ENCODE measurements at regions not wholly inside any gene's neighbourhood (a gene's known extent, or its start where the extent isn't known, plus 50 kb on each side); places are given as distances from the start of the nearest gene placed in this dataset.

GRCh38 chr18:29169599-29169998 is 992.7 kb upstream of the CDH2 start:
- DNase-seq (ENCODE audit: low read depth, low spot score) = no peak

GRCh38 chr18:29164993-29165599 is 988.2 kb upstream of the CDH2 start:
- peak overlapping the region; percentile 96 for H3K27ac ChIP-seq

More at GRCh38 chr18:29169599-29169998, 992.7 kb upstream of the CDH2 start:
- no peak overlapping the region for H3K27ac ChIP-seq

GRCh38 chr18:29164020-29164706 is 987.2 kb upstream of the CDH2 start:
- peak overlapping the region; percentile 96 for H3K27ac ChIP-seq
- DNase-seq (ENCODE audit: low read depth, low spot score) = no peak

More at GRCh38 chr18:29164993-29165599, 988.2 kb upstream of the CDH2 start:
- DNase-seq (ENCODE audit: low read depth, low spot score) = no peak

DNA sequence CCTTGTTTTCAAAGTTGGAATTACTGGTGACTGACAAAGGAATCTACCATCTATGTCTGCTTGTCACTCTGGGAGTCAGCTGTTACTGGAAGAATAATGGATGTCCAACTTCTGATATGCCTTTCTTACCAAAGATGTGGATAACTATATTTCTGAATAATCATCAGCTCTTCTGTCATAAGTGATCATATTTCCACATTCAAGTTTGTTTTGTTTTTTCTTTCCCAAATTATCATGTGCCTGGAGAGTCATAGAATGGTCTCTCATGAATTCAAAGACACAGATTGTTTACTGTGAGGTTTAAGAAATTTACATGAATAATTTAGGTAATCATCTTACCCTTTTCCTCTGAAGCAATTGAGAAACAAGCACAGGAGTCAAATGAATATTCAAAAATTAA is 986.7 kb upstream of the CDH2 start:
- no peak for DNase-seq (ENCODE audit: low read depth, low spot score)
- H3K27ac ChIP-seq = peak overlapping the region; percentile 96

- no peak for DNase-seq (ENCODE audit: low read depth, low spot score)
- peak overlapping the region; percentile 96 for H3K27ac ChIP-seq
Measured at GRCh38 chr18:29161429-29161828, 984.5 kb upstream of the CDH2 start.

GRCh38 chr18:29160170-29160569 is 983.2 kb upstream of the CDH2 start:
- no peak for DNase-seq (ENCODE audit: low read depth, low spot score)
- H3K27ac ChIP-seq = peak overlapping the region; percentile 96

- H3K27ac ChIP-seq = peak overlapping the region; percentile 96
- DNase-seq (ENCODE audit: low read depth, low spot score) = no peak
Measured at GRCh38 chr18:29157905-29158304, 981.0 kb upstream of the CDH2 start.

DNA sequence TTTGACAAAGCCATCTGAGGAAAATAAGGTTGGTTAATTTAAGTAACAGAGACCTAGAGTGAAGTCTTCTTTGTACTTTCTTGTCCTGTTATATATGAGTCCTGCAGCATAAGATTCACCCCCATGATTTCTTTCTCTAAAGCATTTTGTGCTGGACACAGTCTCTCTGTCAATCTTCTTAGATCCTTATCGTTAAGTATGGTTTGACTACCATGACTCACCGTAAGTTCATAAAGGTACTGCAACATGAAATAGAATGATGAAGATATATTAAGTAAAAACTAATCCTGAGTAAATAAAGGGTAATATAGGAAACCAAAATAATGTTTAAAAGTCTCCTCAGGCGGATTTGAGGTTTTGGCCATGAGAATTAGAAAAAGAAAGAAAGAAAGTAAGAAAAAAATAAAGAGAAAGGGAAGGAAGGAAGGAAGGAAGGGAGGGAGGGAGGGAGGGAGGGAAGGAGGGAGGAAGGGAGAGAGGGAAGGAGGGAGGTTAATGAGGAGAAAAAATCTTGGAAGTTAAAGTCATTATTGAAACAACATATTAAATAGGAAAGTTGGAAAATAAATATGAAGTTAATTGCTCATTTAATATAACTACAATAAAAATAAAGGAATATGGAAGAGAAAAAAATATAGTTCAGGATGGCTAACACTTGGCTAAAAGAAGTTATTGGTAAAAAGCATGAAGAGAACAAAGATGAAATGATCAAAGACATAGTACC is 980.3 kb upstream of the CDH2 start:
- H3K27ac ChIP-seq = peak overlapping the region; percentile 96
- DNase-seq (ENCODE audit: low read depth, low spot score) = no peak

- DNase-seq (ENCODE audit: low read depth, low spot score) = peak; percentile 90
- H3K27ac ChIP-seq = peak overlapping the region; percentile 96
Measured at GRCh38 chr18:29156531-29156930, 979.6 kb upstream of the CDH2 start.

GRCh38 chr18:29154758-29155725 is 978.1 kb upstream of the CDH2 start:
- DNase-seq (ENCODE audit: low read depth, low spot score) = peak; percentile 98
- peak overlapping the region; percentile 96 for H3K27ac ChIP-seq

- DNase-seq (ENCODE audit: low read depth, low spot score) = peak; percentile 60
- peak overlapping the region; percentile 96 for H3K27ac ChIP-seq
Measured at GRCh38 chr18:29154196-29154757, 977.3 kb upstream of the CDH2 start.

DNA sequence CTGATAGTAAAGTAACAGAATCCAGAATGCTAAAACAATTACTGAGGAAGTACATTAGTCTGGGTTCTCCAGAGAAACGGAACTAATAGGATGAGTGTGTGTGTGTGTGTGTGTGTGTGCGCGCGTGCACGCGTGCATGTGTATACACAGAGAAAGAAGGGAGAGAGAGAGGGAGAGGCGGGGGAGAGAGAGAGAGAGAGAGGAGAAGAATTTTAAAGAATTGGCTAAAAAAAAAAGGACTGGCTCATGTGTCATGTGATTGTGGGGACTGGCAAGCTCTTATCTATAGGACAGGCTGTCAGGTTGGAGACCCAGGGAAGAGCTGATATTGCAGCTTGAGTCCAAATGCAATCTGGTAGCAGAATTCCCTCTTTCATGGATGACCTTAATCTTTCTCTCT is 976.2 kb upstream of the CDH2 start:
- no peak for DNase-seq (ENCODE audit: low read depth, low spot score)
- peak overlapping the region; percentile 96 for H3K27ac ChIP-seq

GRCh38 chr18:29147944-29148343 is 971.0 kb upstream of the CDH2 start:
- peak; percentile 29 for DNase-seq (ENCODE audit: low read depth, low spot score)
- H3K27ac ChIP-seq = no peak overlapping the region

GRCh38 chr18:29146068-29146467 is 969.1 kb upstream of the CDH2 start:
- no peak for DNase-seq (ENCODE audit: low read depth, low spot score)
- no peak overlapping the region for H3K27ac ChIP-seq

DNA sequence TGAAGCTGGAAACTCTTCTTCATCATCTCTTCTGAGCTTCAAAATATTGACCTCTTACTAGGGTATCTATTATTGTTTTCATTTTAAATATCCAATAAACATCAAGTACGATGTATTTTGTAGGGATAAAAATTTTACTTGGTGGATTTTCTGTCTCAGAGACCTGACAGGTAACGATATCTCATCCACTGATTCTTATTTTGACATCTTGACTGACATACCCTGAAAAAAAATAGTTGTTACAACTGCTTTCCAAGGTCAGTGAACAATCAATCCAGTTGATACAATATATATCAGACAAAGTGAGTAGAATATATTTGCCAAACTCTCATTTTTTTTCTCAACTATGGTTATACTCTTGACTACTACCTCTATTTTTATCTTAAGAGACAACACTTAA is 963.7 kb upstream of the CDH2 start:
- no peak for DNase-seq (ENCODE audit: low read depth, low spot score)

DNA sequence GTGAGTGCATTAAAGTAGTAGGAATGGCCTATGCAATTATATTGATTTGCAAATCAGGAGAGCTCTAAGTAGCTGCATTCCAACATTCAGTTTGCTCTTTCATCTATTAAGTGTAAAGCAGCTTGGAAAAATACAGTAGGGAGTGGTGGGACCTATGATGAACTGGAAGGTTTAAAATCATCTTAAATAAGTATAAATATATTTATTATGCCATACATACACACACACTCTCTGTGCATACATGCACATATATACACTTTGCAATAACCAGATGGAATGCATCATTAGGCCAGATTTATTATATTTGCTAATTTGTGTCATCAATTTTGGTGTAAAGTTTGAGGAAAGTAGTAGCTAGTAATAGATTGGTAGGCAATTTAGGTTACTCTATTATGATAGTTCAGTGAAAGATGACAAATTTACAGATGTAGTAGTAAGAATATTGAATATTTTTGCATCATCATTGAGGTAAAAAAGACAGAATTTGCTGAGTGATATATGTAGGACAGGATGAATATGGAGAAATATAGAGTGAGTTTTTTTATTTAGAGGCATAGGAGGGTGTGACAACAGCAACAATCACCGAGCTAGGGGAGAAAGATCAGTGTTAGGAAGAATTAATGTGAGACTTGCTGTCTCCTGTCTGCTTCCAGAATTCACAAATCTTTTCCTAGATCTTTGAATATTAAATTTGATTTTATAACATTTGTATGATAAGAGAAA is 961.0 kb upstream of the CDH2 start:
- DNase-seq (ENCODE audit: low read depth, low spot score) = no peak
- H3K27ac ChIP-seq = no peak overlapping the region

More for the DNA sequence above, 963.7 kb upstream of the CDH2 start:
- no peak overlapping the region for H3K27ac ChIP-seq

- no peak for DNase-seq (ENCODE audit: low read depth, low spot score)
- no peak overlapping the region for H3K27ac ChIP-seq
Measured at GRCh38 chr18:29123706-29124530, 947.0 kb upstream of the CDH2 start.

GRCh38 chr18:29104671-29105070 is 927.7 kb upstream of the CDH2 start:
- no peak overlapping the region for H3K27ac ChIP-seq
- no peak for DNase-seq (ENCODE audit: low read depth, low spot score)
